Astrocyte of the hippocampus (primary cell): ENCODE measurements at regions not wholly inside any gene's neighbourhood (a gene's known extent, or its start where the extent isn't known, plus 50 kb on each side); places are given as distances from the start of the nearest gene placed in this dataset.

Experiments used
- DNase-seq: peaks from one replicate; pipeline ENCODE4 v3.0.0; 2011; ENCODE audit warnings: low read depth, low spot score

GRCh38 chr5:26674846-26675245 lies 363.5 kb downstream of the CDH9 start:
- DNase-seq: no peak

DNA sequence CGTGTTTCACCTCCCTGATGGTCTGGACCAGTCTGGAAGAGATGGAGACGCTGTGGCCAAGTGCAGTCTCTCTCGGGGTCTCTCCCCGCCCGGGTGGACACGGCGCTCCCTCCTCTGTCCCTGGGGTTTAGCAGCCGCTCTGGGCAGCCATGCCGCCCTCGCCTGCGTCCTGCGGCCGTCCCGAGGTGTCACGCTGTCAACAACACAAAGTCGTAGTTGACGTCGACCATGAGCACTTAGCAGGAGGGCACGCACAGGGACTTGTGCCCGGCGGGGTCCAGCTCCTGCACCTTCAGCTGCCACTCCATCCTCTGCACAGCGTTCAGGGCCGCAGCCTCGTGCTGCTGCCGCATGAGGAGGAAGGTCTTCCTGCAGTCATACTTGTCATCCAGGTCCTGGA lies 368.9 kb downstream of the CDH9 start:
- no peak for DNase-seq

DNA sequence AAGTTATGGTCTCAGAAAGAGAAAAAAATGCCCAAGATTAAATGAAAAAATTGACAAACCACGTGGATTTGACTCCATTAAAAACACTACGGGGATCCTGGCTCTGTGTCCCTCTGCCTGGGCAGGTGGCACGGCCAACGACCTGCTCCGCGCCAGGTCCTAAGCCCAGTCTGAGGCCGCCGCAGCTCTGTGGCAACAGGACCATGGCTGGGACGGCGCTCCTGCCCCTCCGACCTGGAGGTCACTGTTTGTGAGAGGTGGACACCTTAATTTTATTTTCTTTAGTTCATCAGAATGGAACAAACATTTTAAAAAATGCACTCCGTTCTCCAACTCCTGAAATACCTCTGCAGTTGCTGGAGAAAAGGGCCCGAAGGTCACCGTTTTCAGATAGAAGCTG lies 369.4 kb downstream of the CDH9 start:
- no peak for DNase-seq

- no peak for DNase-seq
Observed at GRCh38 chr5:26666371-26666770, 372.0 kb downstream of the CDH9 start.

DNA sequence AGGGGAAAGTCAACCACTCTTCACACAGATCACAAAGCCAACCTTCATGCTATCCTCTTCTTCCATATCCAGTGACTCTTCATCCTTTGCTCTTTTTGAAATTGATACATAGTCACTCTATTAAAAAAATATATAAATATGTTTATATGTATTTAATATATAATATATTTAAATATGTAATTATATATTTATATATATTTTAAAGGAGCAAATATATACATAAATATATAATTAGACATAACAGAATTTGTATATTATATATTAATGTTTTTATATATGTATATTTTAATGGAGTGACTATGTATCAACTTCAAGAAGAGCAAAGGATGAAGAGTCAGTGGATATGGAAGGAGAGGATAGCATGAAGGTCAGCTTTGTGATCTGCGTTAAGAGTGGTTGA lies 374.9 kb downstream of the CDH9 start:
- no peak for DNase-seq

DNA sequence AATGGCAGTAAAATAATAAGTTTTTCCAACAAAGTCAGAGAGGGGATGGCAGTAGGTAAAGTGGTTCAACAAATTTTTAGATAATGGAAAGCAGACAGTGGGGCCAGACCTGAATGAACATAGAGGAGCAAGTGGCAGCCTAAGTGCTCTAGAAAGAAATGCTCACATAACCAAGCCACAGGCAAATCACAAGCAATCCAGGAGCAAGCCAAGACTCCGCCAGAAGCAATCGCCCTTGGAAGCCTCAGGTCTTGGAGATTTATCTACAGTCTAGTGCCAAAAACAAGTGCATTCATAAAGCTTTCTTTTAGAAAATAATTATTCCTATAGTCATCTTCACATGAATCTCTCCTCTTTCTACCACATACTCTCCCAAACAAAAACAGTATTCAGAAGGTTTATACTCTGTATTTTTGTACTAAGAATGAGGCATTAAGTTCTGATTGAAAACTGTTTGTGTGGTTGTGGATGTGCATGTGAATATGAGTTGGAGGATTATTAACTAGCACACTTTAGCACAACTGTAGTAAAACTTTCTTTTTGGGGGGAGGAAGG lies 375.5 kb downstream of the CDH9 start:
- DNase-seq: no peak

- no peak for DNase-seq
Observed at GRCh38 chr5:26660116-26660515, 378.3 kb downstream of the CDH9 start.

DNA sequence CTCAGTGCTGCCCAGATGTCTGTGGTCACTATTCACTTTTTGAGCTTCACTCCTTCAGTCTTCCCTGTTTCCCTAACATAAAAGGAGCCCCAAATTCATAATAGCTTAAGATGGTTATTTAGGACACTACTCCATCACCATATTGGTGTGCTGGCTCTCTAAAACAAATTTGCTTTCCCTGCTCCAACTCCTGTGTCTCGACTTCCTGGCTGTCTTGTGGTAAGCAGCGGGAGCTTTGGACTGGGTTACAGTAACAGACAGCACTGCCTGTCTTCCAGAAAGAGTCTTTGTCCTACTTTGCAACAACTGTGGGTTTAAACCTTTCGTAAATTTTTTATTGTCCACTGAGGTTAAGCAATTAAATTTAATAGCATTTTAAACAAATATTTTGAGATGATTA lies 389.4 kb downstream of the CDH9 start:
- DNase-seq: no peak

DNA sequence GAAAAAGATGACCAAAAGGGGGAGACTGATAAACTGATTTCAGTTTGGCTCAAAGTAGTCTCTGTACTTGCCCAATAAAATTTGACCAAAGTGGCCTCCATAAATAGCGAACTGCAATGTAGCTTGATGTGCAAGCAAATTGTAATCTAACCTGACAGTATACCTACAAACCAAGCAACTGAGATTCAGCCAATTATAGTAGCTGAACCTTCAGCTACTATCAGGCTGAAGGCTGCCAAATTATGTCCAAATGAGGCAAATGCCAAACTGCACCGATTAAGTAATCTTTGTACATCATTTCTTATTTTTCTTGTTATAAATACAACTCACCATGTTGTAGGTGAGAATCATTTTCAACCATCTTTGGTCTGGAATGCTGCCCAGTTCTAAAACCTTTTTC lies 390.6 kb downstream of the CDH9 start:
- DNase-seq: no peak

- no peak for DNase-seq
Observed at GRCh38 chr5:26645659-26646058, 392.7 kb downstream of the CDH9 start.

GRCh38 chr5:26641492-26641891 lies 396.9 kb downstream of the CDH9 start:
- no peak for DNase-seq

- DNase-seq: no peak
Observed at GRCh38 chr5:26625099-26625498, 413.3 kb downstream of the CDH9 start.

DNA sequence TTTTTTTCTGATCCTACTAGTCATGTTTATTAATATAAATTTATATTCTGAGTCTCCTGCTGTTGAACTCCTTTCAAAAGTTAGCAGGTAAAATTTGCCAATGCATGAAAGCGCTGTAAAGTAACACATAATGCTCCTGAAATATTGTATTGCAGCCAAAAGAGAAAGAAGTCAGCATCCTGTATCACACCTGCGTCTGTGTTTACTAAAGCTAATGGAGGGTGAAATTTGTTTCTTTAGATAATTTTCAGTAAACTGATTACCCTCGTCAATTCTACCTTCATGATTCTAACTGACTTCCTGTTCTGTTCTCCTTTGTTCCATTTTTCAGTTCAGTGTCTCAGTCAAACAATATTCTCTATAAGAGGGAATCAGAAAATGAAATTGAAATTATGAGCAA lies 415.4 kb downstream of the CDH9 start:
- DNase-seq: no peak

DNA sequence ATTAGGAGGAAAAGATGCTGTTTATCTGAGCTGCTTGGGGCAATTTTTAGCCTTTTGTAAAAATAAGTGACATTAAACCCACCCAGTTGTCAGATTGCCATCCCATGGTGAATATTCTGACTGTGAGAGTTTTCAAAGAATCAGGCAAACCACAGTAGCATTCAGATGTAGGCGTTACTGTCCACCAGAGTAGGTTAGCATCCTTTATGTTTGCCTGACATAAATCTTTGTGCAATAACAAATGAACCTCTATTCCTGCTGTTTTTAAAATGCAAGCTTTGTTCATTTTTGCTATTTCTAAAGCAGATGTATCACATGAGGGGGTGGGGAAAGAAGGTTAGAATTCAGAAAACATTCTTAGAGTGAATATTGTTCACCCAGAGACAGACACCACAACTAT lies 427.8 kb downstream of the CDH9 start:
- no peak for DNase-seq

- DNase-seq: no peak
Observed at GRCh38 chr5:26601563-26601962, 436.8 kb downstream of the CDH9 start.

GRCh38 chr5:26582350-26583045 lies 455.9 kb downstream of the CDH9 start:
- no peak for DNase-seq

GRCh38 chr5:26579712-26580111 lies 458.7 kb downstream of the CDH9 start:
- DNase-seq: no peak

- no peak for DNase-seq
Observed at GRCh38 chr5:26578002-26578401, 460.4 kb downstream of the CDH9 start.

GRCh38 chr5:26572480-26572879 lies 465.9 kb downstream of the CDH9 start:
- DNase-seq: peak; percentile 3

DNA sequence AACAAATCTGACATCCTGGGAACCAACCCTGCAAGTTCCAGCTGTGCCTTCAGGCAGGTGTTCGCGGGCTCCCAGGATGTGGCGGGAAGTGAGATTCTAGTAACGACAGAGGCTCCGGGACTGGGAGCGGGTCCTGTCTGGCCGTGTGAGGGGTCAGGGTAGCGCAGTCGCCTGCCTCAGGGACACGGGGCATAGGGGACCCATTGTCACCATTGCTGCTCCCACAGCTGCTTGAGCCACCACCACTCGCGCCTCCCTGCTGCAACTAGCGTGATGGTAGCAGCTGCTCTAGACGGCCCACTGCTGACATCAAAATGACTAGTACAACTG lies 468.5 kb downstream of the CDH9 start:
- DNase-seq: no peak

- no peak for DNase-seq
Observed at GRCh38 chr5:26569241-26569928, 469.0 kb downstream of the CDH9 start.

- DNase-seq: no peak
Observed at GRCh38 chr5:26568316-26568715, 470.1 kb downstream of the CDH9 start.

GRCh38 chr5:26563979-26564378 lies 474.4 kb downstream of the CDH9 start:
- DNase-seq: no peak
